Heart left ventricle (tissue), 13 donors: ENCODE measurements at regions not wholly inside any gene's neighbourhood (a gene's known extent, or its start where the extent isn't known, plus 50 kb on each side); places are given as distances from the start of the nearest gene placed in this dataset.

Experiments
- POLR2A ChIP-seq, 2 donors: fragments of 450-650 bp; IDR thresholded peaks; one replicate each; pipeline ENCODE4 v1.6.1; 2017; ENCODE audit warnings: antibody characterized with exemption in 2 of 2, mild to moderate bottlenecking in 2 of 2, moderate library complexity in 2 of 2
- TF ChIP-seq, protein P1 (sequence below), 12 donors: fragments of 200-600 bp; sonication (generic) in 4 of 12; IDR thresholded peaks; one replicate each; pipeline versions ENCODE4 v1.5.0 to v1.8.0; 2018 to 2022; ENCODE audit warnings: antibody characterized with exemption in 12 of 12, mild to moderate bottlenecking in 5 of 12
- donor health status: ischemic (EF 13 %, LVEDD 7.1; RV severe dilation, severe dysfunction).
- donor health status: DM: no; HTN: yes; CAD: no.
- donor health status: DM: no; HTN: no; CAD: no.
- donor health status: ischemic (EF 25% LVEDD 6.9; RV normal size, moderate dysfunction).
- donor health status: ischemic (EF 25% LVEDD 5.7; RV mildly dilated, moderate dysfunction).
- donor health status: ischemic (EF 35%, LVEDD 5.7; RV mildly dilated, moderate dysfunction).
- donor health status: nonischemic (EF 11% LVEDD 7.7; RV severe dilation, severe dysfunction).
- donor health status: DM: yes; HTN: yes; CAD: no.
- donor health status: PGD.
- donor health status: ischemic (EF 29% LVEDD 5.4; RV normal size, mild dysfunction).
- donor health status: nonischemic (EF 23%, LVEDD 6.1; RV moderate dilation, normal function).

DNA sequence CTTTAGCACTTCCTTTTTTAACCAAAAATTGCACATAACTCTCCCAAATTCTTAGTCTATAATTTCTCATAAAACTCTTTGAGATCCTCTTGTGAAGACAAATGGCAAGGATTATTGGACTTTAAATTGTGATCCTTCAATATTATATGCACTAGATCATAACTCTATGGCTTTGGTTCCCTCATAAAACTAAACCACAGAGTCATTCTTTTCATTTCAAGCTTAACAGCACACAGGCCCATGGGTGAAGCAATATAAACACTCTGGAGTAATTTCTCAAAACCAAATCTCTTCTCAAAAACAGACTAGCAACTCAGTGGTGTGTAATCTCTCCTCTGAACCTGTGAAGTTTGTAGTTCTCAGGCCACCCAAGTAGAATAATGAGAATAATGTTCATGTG lies 171.0 kb upstream of the NECTIN3 start:
- TF ChIP-seq POLR2A (IDR thresholded peaks at IDR 0.05) = no peak
- TF ChIP-seq, protein P1, sequence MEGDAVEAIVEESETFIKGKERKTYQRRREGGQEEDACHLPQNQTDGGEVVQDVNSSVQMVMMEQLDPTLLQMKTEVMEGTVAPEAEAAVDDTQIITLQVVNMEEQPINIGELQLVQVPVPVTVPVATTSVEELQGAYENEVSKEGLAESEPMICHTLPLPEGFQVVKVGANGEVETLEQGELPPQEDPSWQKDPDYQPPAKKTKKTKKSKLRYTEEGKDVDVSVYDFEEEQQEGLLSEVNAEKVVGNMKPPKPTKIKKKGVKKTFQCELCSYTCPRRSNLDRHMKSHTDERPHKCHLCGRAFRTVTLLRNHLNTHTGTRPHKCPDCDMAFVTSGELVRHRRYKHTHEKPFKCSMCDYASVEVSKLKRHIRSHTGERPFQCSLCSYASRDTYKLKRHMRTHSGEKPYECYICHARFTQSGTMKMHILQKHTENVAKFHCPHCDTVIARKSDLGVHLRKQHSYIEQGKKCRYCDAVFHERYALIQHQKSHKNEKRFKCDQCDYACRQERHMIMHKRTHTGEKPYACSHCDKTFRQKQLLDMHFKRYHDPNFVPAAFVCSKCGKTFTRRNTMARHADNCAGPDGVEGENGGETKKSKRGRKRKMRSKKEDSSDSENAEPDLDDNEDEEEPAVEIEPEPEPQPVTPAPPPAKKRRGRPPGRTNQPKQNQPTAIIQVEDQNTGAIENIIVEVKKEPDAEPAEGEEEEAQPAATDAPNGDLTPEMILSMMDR (IDR thresholded peaks at IDR 0.05) = no peak
